IMR-90 (cell line): ENCODE measurements at regions not wholly inside any gene's neighbourhood (a gene's known extent, or its start where the extent isn't known, plus 50 kb on each side); places are given as distances from the start of the nearest gene placed in this dataset.

Experiments
- BHLHE40 ChIP-seq: fragments of 150-350 bp; IDR thresholded peaks from 2 replicates; pipeline ENCODE4 v1.6.1; 2016; ENCODE audit warnings: mild to moderate bottlenecking, low read depth, low read length
- CHD1 ChIP-seq: IDR thresholded peaks from 2 replicates; pipeline ENCODE4 v1.6.1; 2012; ENCODE audit warnings: low read depth, low read length, improper control_type of control experiment
- FOS ChIP-seq: fragments of 150-350 bp; IDR thresholded peaks from 2 replicates; pipeline ENCODE4 v1.6.1; 2016; ENCODE audit warnings: low read depth, low read length
- MAFK ChIP-seq: IDR thresholded peaks from 2 replicates; pipeline ENCODE4 v1.6.1; 2012; ENCODE audit warnings: low read depth, low read length, improper control_type of control experiment
- POLR2A ChIP-seq: IDR thresholded peaks from 2 replicates; pipeline ENCODE4 v1.6.1; 2012; ENCODE audit warnings: mild to moderate bottlenecking, low read depth, low read length
- RAD21 ChIP-seq: IDR thresholded peaks from 2 replicates; pipeline ENCODE4 v1.6.1; 2012; ENCODE audit warnings: low read length, improper control_type of control experiment
- RFX5 ChIP-seq: IDR thresholded peaks from 2 replicates; pipeline ENCODE4 v1.8.0; 2012; ENCODE audit warnings: low read depth, mild to moderate bottlenecking, low read length, moderate library complexity
- SMC3 ChIP-seq: fragments of 150-350 bp; IDR thresholded peaks from 2 replicates; pipeline ENCODE4 v1.6.1; 2016; ENCODE audit warnings: low read depth, mild to moderate bottlenecking, antibody characterized with exemption, low read length, moderate library complexity
- TF ChIP-seq, protein P1 (sequence below): conservative IDR thresholded peaks from 2 replicates; pipeline ENCODE4 v1.5.1; 2012; ENCODE audit warnings: mild to moderate bottlenecking, low read depth, low read length, improper control_type of control experiment
- TF ChIP-seq, protein P2 (sequence below): fragments of 150-350 bp; IDR thresholded peaks from 2 replicates; pipeline ENCODE4 v1.6.1; 2016; ENCODE audit warnings: low read depth, mild to moderate bottlenecking, low read length, moderate library complexity, borderline replicate concordance

- TF ChIP-seq, protein P1, sequence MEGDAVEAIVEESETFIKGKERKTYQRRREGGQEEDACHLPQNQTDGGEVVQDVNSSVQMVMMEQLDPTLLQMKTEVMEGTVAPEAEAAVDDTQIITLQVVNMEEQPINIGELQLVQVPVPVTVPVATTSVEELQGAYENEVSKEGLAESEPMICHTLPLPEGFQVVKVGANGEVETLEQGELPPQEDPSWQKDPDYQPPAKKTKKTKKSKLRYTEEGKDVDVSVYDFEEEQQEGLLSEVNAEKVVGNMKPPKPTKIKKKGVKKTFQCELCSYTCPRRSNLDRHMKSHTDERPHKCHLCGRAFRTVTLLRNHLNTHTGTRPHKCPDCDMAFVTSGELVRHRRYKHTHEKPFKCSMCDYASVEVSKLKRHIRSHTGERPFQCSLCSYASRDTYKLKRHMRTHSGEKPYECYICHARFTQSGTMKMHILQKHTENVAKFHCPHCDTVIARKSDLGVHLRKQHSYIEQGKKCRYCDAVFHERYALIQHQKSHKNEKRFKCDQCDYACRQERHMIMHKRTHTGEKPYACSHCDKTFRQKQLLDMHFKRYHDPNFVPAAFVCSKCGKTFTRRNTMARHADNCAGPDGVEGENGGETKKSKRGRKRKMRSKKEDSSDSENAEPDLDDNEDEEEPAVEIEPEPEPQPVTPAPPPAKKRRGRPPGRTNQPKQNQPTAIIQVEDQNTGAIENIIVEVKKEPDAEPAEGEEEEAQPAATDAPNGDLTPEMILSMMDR = no peak
- TF ChIP-seq FOS = no peak
- TF ChIP-seq MAFK = no peak
- TF ChIP-seq POLR2A = no peak
- TF ChIP-seq RFX5 = no peak
- TF ChIP-seq RAD21 = no peak
- no peak for TF ChIP-seq SMC3
- TF ChIP-seq BHLHE40 = no peak
- no peak for TF ChIP-seq CHD1
- TF ChIP-seq, protein P2, sequence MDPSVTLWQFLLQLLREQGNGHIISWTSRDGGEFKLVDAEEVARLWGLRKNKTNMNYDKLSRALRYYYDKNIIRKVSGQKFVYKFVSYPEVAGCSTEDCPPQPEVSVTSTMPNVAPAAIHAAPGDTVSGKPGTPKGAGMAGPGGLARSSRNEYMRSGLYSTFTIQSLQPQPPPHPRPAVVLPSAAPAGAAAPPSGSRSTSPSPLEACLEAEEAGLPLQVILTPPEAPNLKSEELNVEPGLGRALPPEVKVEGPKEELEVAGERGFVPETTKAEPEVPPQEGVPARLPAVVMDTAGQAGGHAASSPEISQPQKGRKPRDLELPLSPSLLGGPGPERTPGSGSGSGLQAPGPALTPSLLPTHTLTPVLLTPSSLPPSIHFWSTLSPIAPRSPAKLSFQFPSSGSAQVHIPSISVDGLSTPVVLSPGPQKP = no peak
Observed at GRCh38 chr6:146898069-146898887, 299.5 kb downstream of the ADGB start.
